Inferior parietal cortex (tissue), 1 donor: ENCODE measurements at regions not wholly inside any gene's neighbourhood (a gene's known extent, or its start where the extent isn't known, plus 50 kb on each side); places are given as distances from the start of the nearest gene placed in this dataset.

Experiments
- DNase-seq: peaks from one replicate; pipeline ENCODE4 v3.0.0-alpha.2; 2016; ENCODE audit errors: extremely low spot score

DNA sequence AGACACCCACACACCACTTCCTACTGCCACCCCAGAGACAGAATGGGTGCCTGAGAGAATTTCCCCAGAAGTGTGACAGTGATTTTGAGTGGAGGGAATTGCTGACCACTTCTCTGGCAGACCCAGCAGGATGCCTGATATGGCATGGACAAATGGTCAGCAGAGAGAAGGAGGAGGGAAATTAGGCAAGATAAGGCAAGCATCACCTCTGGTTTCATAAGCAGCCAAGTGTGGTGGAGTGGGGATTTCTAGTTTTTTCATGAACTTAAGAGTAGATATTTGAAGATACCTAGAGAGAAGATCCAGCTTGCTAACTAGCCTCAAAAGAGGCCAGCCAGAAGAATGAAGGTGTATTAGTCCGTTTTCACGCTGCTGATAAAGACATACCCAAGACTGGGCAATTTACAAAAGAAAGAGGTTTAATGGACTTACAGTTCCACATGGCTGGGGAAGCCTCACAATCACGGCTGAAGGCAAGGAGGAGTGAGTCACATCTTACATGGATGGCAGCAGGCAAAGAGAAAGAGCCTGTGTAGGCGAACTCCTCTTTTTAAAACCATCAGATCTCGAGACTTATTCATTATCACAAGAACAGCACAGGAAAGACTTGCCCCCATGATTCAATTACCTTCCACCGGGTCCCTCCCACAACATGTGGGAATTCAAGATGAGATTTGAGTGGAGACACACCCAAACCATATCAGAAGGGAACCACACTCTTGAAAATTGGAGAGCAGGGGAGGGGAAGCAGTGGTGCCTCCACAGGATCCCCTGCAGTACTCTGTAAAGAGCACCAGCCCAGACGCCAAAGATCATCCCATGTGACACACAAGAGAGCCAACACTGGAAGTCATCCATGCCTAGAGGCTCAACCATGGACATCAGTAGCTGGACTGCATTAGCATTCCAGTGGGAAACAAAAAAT lies 64.2 kb downstream of the RBM43 start:
- no peak for DNase-seq

DNA sequence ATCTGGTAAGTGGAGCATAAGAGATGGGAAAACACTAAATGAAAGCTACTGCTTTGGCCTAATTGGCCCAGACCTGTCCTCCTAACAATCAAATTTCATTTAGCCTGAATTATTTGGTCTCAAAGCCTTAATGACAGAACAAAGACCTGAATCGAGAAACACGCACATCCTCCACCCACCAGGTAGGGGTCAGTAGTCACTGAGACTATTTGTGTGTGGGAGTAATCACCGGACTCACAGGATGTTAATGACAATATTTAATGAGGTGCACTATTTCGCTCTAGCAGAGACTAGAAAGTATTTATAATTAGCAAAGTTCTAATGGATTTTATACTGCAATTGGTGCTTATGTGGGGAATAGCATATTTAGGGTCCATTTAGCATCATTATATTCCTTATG lies 68.1 kb downstream of the RBM43 start:
- DNase-seq: no peak

DNA sequence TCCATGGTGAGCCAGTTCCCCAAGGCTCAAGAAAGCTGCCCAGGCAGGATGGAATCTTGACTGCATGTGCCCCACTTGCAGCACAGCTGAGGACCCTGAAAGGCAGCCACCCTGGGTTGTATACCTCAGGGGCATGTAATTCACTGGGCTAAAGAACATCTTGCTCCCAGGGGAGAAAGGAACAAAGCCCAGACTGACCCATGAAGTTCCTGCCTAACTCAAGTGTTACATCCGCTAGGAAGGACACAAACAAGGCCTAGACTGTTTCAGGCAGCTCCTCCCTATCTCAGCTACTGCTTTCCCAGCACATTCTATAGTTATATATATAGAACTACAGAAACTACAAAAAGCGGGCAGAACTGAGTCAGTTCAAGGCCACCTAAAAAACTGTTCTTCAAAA lies 69.0 kb downstream of the RBM43 start:
- DNase-seq: no peak

DNA sequence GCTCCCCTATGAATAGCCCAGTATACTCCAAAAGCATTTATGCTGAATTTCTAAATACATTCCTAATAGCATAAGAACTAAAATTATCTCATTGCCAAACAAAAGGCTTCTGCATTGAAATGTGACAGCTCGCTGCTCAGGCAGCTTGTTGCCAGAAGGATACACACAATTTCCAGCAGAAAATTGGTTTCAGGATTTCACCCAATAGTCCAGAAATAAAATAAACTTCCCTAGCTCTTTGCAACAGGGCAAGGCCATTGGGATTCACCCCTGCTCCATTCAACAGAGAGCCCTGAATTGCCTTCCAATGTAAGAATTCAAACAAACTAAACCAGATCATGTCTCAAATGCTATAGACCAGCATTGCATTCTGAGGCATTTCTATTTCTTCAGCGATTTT lies 70.7 kb downstream of the RBM43 start:
- no peak for DNase-seq

DNA sequence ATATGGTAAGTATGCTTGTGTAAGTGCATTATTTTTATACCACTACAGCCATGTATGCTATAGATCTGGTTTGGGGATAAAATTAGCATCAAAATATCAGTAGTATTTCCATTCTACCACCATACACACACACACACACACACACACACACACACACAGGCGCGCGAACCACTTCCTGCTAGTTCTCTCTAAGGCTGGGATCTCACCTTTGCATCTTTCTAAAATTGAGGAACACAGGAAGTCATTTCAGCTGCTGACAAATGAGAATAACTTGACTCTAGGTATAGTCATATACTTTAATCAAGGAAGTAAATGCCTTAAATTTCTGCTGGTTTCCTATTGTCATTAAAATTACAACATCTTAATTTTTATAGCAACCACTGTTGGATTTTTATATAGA lies 72.5 kb downstream of the RBM43 start:
- no peak for DNase-seq

- no peak for DNase-seq
Observed at GRCh38 chr2:151186011-151186410, 75.7 kb downstream of the RBM43 start.

- DNase-seq: no peak
Observed at GRCh38 chr2:151182899-151183809, 78.5 kb downstream of the RBM43 start.

DNA sequence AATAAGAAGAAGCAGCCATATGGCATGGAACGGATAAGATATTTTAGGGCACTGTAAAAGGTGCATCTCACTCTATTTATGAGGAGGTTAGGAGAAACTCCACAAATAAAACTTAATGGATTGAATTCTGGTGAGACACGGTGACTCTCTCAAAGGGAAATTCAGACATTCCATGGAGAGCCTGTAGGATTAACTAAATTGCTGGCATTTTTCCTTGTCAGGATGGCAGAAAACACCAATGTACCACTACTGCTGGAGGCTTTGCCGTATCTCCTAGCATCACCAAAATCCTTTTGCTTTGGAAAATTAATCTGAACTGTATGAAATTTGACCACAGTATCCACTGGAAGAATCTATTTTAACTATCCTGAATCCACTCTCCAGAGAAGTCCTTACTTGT lies 79.3 kb downstream of the RBM43 start:
- no peak for DNase-seq

DNA sequence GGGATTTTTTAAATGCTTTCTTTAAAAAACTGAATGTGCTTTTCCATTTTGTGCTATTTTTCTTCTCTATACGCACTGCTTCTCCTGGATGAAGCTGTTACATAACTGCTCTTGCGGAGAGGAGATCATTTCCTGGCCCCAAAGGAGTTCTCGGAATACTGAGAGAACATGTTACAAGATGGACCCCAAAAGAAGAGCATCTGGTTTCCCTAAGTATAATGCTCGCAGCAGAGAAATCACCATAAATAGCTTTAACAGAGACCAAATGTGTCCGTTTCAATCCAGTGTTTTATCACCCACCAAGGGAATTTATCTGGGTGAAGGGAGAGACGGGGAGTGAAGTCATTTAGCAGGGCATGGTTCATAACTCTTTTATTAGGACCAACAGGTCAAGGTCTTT lies 80.1 kb downstream of the RBM43 start:
- DNase-seq: no peak

DNA sequence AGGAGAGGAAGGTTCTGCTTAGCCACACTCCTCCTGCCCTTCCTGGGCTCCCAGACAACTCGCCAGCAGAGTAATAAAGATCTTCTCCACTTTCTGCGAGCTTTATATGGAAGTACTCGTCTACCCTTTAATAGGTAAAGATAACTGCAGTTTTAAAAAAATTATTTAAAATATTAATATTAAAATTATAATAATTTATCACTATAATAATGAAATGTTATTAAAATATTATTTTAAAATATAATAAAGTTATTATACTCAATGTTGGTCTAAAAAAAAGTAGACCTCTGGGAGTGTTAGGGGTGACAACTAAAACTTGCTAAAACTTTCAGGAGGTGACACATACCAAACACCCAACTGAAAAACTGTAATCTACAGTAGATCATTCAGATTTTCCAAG lies 81.5 kb downstream of the RBM43 start:
- DNase-seq: no peak

DNA sequence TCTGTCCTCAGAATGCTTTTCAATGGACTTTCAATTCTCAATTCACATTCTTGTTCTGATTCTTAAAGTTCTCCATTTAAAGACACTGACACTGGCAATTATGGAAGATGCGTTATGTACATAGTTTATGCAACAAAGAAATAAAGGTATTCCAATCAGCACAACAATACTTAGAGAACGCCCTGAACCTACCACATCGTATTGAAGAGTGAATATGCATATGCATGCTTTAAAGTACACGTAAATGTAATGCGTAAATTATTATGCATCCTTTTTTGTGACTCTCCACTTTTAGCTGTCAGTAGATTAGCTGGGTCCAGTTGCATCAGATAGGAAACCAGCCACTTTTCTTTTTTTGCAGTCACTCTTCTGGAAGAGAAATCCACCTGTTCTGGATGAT lies 83.5 kb downstream of the RBM43 start:
- no peak for DNase-seq

DNA sequence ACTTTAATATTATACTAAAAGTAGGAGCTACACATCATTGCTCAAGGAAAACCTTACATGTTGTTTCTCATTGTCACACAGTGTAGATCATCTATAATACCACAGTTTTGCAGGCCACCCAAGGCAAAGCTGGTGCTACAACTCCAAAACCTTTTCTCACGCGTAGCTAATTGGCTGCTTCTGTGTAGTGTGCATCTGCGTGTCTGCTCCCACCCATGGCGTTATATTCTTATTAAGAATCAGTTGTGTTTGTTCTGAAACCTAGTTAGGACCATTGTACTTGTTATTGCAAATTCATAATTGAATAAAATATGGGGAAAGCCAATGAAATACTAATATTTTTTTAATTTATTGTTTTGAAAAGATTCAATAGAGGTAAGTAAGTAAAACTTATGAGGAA lies 83.9 kb downstream of the RBM43 start:
- DNase-seq: no peak

DNA sequence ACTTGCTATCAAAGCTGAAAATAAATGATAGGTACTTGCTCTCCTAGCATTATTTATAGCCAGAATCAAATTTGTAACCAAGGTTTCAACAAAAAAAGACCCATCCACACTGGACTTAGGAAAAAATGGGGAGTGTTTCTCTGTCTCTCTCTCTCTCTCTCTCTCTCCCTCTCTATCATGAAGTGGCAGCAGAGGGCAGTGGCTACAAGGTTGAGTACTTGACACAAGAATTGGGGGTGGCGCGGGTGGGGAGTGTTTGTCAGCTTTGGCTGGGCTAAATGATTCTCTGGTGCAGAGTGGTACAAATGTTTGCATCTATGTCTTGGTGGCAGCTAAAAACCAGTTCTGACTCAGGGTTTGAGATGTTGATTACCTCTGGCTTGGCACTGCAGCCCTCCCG lies 85.0 kb downstream of the RBM43 start:
- DNase-seq: no peak

- DNase-seq: no peak
Observed at GRCh38 chr2:151175864-151176263, 85.8 kb downstream of the RBM43 start.

GRCh38 chr2:151174127-151174526 lies 87.5 kb downstream of the RBM43 start:
- DNase-seq: no peak

DNA sequence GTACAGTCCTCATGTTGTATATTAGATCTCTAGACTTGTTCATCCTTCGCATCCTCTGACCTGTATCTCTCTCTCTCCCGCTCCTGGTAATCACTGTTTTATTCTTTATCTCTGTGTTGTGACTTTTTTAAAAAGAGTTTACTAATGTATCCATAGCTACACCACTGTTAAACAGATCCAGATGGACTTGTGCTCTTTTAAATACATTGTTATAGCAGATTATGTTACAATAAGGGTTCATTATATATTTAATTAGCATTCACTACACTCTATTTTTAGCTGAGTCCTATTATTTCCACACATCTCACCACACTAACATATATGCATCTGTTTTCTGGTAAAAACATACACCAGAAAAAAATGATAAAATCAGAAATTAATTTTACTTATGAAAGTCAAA lies 90.5 kb downstream of the RBM43 start:
- DNase-seq: no peak

- DNase-seq: no peak
Observed at GRCh38 chr2:151166410-151166809, 95.3 kb downstream of the RBM43 start.

DNA sequence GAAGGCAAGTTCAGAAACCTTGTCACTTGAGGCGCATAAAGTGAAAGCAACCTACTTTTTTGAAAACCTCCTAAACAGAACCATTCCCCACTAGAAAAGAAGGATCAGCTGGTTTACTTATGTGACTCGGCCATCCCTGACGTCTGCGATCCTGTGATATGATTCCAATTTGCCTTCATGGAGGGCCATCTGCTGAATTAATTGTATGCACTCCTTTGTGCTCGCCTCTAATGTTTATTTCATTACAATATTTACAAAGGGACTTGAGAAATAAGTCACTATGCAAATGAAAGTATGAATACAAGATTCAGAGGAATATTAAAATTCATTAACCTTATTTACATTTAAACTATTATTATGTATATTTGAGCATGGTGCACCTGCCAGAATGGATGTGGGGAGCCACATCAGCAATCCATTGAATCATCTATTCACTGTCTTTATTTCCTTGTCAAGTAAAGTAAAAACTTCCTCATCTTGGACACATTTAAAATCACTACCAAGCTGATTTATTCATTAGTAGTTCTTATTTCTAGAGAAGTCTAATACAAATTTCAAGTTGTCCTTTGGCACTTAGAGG lies 96.5 kb downstream of the RBM43 start:
- DNase-seq: no peak

GRCh38 chr2:151161821-151162551 lies 99.7 kb downstream of the RBM43 start:
- DNase-seq: no peak

- no peak for DNase-seq
Observed at GRCh38 chr2:151159109-151159662, 102.5 kb downstream of the RBM43 start.

DNA sequence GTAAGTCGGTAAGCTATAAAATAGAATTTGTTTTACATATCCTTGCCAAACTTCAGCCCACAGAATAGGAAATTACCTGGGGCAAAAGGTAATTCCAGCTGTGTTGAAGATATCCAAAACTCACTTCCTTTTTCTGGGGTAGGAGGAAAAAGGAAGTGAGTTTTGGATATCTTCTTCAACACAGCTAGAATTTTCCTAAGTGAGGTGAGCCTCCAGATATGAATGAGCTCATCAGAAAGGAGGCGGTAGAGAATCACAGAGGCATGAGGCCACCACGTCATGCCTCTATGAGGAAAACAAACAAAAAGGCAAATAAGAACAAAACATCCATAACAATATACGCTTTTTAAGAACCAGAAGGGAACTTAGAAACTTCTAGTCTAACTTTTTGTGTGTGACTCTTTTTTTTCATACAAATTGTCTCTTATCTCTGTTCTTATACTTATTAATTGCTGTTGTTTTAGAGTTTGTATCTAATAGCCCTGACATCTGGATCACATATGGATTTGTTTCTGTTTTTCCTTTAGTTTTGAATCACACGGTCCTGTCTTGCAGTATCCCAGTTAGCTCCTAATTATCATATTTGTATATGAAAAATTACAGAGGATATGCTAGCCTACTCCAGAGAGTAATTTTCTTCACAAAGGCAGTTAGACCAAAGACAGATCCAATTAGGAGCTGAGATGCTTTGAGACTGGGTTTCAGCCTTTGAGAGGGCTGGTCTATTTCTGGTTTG lies 104.5 kb downstream of the RBM43 start:
- no peak for DNase-seq
